CD14-positive monocyte (primary cell): ENCODE measurements at regions not wholly inside any gene's neighbourhood (a gene's known extent, or its start where the extent isn't known, plus 50 kb on each side); places are given as distances from the start of the nearest gene placed in this dataset.
A peak's percentile ranks its signal among the peaks of the same experiment; 100 is the strongest.

ENCODE experiments used
- DNase-seq, 3 donors: peaks; one replicate each; pipeline ENCODE4 v3.0.0-alpha.2; 2011 to 2022
- H2AFZ ChIP-seq: 2 replicates; pipeline ENCODE4 v1.6.0; 2012; ENCODE audit warnings: mild to moderate bottlenecking, low read depth, low read length, inconsistent platforms; ENCODE audit not compliant: insufficient read depth, poor library complexity, severe bottlenecking
- H3K27ac ChIP-seq, 2 donors: 1 replicate in 1 of 2; 2 replicates in 1 of 2; pipeline ENCODE4 v1.5.1; 2012 to 2013; ENCODE audit warnings: low read length in 2 of 2, control low read depth in 1 of 2, inconsistent platforms in 1 of 2, low read depth in 1 of 2, mild to moderate bottlenecking in 1 of 2
- H3K27me3 ChIP-seq, 2 donors: one replicate each; pipeline versions ENCODE4 v1.6.0 to v1.6.1; 2011 to 2013; ENCODE audit warnings: low read length in 2 of 2; ENCODE audit not compliant: control insufficient read depth in 2 of 2, insufficient read depth in 2 of 2
- H3K36me3 ChIP-seq, 2 donors: replicated peaks in 1 of 2; 1 replicate in 1 of 2; 2 replicates in 1 of 2; pipeline versions ENCODE4 v1.5.1 to v1.6.1; 2012 to 2013; ENCODE audit warnings: low read length in 2 of 2, control low read depth in 1 of 2, inconsistent platforms in 1 of 2, mild to moderate bottlenecking in 1 of 2; ENCODE audit not compliant: insufficient read depth in 2 of 2, control insufficient read depth in 1 of 2
- H3K4me1 ChIP-seq, 2 donors: 1 replicate in 1 of 2; 2 replicates in 1 of 2; pipeline versions ENCODE4 v1.5.1 to v1.6.1; 2012 to 2013; ENCODE audit warnings: low read length in 2 of 2, control low read depth in 1 of 2, inconsistent platforms in 1 of 2, mild to moderate bottlenecking in 1 of 2, moderate library complexity in 1 of 2; ENCODE audit not compliant: insufficient read depth in 2 of 2, control insufficient read depth in 1 of 2
- H3K4me2 ChIP-seq: replicated peaks from 2 replicates; pipeline ENCODE3; 2012; ENCODE audit warnings: low read length, moderate library complexity, mild to moderate bottlenecking; ENCODE audit not compliant: poor library complexity, severe bottlenecking; ENCODE audit errors: extremely low read depth
- H3K4me3 ChIP-seq, 3 experiments: fragments of 200-600 bp in 1 of 3; sonication (generic) in 1 of 3; replicated peaks in 1 of 3; 1 replicate in 2 of 3; 2 replicates in 1 of 3; pipeline ENCODE4 v1.5.1; 2011 to 2013; ENCODE audit warnings: low read length in 3 of 3, mild to moderate bottlenecking in 3 of 3, control low read depth in 2 of 3, low read depth in 2 of 3, inconsistent platforms in 1 of 3, moderate library complexity in 1 of 3
- H3K79me2 ChIP-seq: 2 replicates; pipeline ENCODE4 v1.6.0; 2012; ENCODE audit warnings: mild to moderate bottlenecking, control low read depth, inconsistent platforms, low read length, moderate library complexity; ENCODE audit not compliant: insufficient read depth
- H3K9ac ChIP-seq: 2 replicates; pipeline ENCODE4 v1.6.0; 2017; ENCODE audit warnings: low read length, mild to moderate bottlenecking; ENCODE audit not compliant: insufficient read depth, poor library complexity, severe bottlenecking
- H3K9me3 ChIP-seq, 2 donors: replicated peaks in 1 of 2; 1 replicate in 1 of 2; 2 replicates in 1 of 2; pipeline versions ENCODE4 v1.5.1 to v1.6.1; 2012 to 2013; ENCODE audit warnings: low read length in 2 of 2, control low read depth in 1 of 2; ENCODE audit not compliant: control insufficient read depth in 1 of 2, insufficient read depth in 1 of 2
- H4K20me1 ChIP-seq: 2 replicates; pipeline ENCODE4 v1.6.0; 2012; ENCODE audit warnings: mild to moderate bottlenecking, low read length, control low read depth, moderate library complexity; ENCODE audit not compliant: insufficient read depth
- H3K27ac Mint-ChIP-seq, 7 donors: one replicate each; pipeline ENCODE4 v1.8.0; 2020; ENCODE audit warnings: mild to moderate bottlenecking in 7 of 7, mixed read lengths in 7 of 7, moderate library complexity in 6 of 7, inconsistent platforms in 2 of 7
- H3K27me3 Mint-ChIP-seq, 3 donors: one replicate each; pipeline ENCODE4 v1.8.0; 2021 to 2022; ENCODE audit warnings: low read depth in 3 of 3, mild to moderate bottlenecking in 3 of 3, mixed read lengths in 3 of 3, moderate library complexity in 3 of 3, inconsistent platforms in 1 of 3
- H3K36me3 Mint-ChIP-seq, 2 donors: one replicate each; pipeline ENCODE4 v1.8.0; 2020; ENCODE audit warnings: mixed read lengths in 2 of 2, inconsistent platforms in 1 of 2, mild to moderate bottlenecking in 1 of 2
- H3K4me1 Mint-ChIP-seq: one replicate; pipeline ENCODE4 v1.8.0; 2020; ENCODE audit warnings: mild to moderate bottlenecking, mixed read lengths
- H3K4me3 Mint-ChIP-seq, 2 donors: one replicate each; pipeline ENCODE4 v1.8.0; 2020; ENCODE audit warnings: mild to moderate bottlenecking in 2 of 2, mixed read lengths in 2 of 2, moderate library complexity in 1 of 2
- H3K9me3 Mint-ChIP-seq, 7 donors: one replicate each; pipeline ENCODE4 v1.8.0; 2020 to 2022; ENCODE audit warnings: mixed read lengths in 7 of 7, mild to moderate bottlenecking in 6 of 7, moderate library complexity in 6 of 7, inconsistent platforms in 2 of 7
- WGBS: methylation state at CpG from one replicate; pipeline ENCODE4 v1.1.5; 2013; ENCODE audit warnings: missing lambda C conversion rate; ENCODE audit not compliant: insufficient coverage; 5-methylcytosine and 5-hydroxymethylcytosine counted together
- intact Hi-C, 2 donors: fragments of 100-400 bp; cut with micrococcal nuclease; formaldehyde crosslinking; loops; one replicate each; pipeline versions ENCODE4 v1.15.0 to v1.15.1; 2023
- TF ChIP-seq, protein P1 (sequence below): fragments of 200-600 bp; IDR thresholded peaks from one replicate; pipeline ENCODE4 v1.8.0; 2022; ENCODE audit warnings: antibody characterized with exemption, mild to moderate bottlenecking

DNA sequence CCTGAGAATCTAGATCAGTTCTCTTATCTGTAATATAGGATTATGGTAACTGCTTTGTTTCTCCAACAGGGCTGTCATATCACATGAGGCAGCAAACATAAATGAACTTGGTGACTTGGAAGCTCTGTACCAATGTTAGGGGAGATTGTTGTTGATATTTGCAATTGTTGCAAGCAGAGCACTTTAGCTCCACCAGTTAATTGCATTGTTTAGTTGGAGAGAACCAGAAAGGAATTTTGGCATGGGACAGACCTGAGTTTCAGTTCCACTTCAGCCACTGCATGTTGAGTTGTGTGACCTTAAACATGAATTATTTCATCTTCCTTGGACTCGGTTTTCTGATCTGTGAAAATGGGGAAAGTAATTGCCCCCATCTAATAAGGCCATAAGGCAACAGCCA lies 142.3 kb upstream of the JUN start:
- no peaks in the 10 kb centered on the region for H3K9me3 ChIP-seq
- H2AFZ ChIP-seq = no peak overlapping the region
- H3K27ac Mint-ChIP-seq = no peak overlapping the region
- H3K36me3 ChIP-seq = no peaks in the 10 kb centered on the region
- no peaks in the 10 kb centered on the region for H4K20me1 ChIP-seq
- no peaks in the 10 kb centered on the region for H3K79me2 ChIP-seq
- H3K4me2 ChIP-seq = no peak overlapping the region
- H3K4me1 Mint-ChIP-seq = peaks cover 45% of the 10 kb centered on the region
- H3K27me3 Mint-ChIP-seq = peaks cover 0 to 7% (median 5%) of the 10 kb centered on the region in 3 donors
- H3K27ac ChIP-seq = no peak overlapping the region
- H3K9ac ChIP-seq = no peak overlapping the region
- intact Hi-C loops = no loop called here
- no peak overlapping the region for H3K4me3 Mint-ChIP-seq
- no peaks in the 10 kb centered on the region for H3K27me3 ChIP-seq
- H3K4me1 ChIP-seq = peaks cover 32 to 42% of the 10 kb centered on the region in 2 donors
- TF ChIP-seq, protein P1, sequence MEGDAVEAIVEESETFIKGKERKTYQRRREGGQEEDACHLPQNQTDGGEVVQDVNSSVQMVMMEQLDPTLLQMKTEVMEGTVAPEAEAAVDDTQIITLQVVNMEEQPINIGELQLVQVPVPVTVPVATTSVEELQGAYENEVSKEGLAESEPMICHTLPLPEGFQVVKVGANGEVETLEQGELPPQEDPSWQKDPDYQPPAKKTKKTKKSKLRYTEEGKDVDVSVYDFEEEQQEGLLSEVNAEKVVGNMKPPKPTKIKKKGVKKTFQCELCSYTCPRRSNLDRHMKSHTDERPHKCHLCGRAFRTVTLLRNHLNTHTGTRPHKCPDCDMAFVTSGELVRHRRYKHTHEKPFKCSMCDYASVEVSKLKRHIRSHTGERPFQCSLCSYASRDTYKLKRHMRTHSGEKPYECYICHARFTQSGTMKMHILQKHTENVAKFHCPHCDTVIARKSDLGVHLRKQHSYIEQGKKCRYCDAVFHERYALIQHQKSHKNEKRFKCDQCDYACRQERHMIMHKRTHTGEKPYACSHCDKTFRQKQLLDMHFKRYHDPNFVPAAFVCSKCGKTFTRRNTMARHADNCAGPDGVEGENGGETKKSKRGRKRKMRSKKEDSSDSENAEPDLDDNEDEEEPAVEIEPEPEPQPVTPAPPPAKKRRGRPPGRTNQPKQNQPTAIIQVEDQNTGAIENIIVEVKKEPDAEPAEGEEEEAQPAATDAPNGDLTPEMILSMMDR = no peak
- peaks cover 0 to 2% (median 0%) of the 10 kb centered on the region in 7 donors for H3K9me3 Mint-ChIP-seq
- 20% methylated on average over 1 of the region's 1 CpG for WGBS
- peaks cover 2% of the 10 kb centered on the region in 2 donors for H3K36me3 Mint-ChIP-seq
- DNase-seq = no peak
- H3K4me3 ChIP-seq = no peak overlapping the region

DNA sequence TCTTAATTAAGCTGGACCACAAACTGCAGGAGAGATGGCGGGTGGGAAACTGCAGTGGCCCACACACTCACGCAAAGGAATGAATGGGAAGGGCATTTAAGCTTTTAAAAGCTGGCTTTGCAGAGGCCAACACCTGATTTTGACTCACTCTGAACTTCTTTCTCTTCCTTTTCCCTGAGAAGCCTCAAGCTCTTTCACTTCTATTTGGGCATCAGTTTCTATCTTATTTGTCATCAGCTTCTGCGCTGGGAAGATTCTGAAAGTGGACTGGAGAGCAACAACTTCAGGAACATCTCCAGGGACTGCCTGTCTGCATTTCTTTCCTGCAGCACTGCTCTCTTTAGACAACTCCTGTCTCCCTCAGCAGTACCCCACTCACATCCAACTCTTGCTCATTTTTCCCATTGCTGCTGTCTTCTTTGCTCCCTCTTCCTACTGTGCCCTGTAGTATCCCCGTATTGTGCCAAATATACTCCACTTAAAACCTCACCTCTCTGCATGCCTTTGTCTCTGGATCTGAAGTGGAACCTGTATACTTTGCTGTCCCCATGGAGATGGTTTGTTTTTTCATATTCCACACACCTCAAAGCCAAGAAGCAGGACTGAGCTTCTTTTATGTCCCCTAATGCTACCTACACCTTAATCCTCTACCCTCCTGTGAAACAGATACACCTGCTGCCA lies 143.3 kb upstream of the JUN start:
- Mint-ChIP-seq H3K4me3 (no peak overlapping the region), H3K27me3 (peaks cover 0 to 7% (median 5%) of the 10 kb centered on the region in 3 donors), H3K27ac (peak overlapping the region in 2 of 7 donors; percentile 12 to 21), H3K36me3 (peaks cover under 1 to 2% of the 10 kb centered on the region in 2 donors), H3K4me1 (peaks cover 42% of the 10 kb centered on the region), H3K9me3 (peaks cover 0 to 2% (median 0%) of the 10 kb centered on the region in 7 donors)
- Histone ChIP-seq H3K4me3 (no peak overlapping the region), H3K27ac (no peak overlapping the region), H3K79me2 (no peaks in the 10 kb centered on the region), H3K9ac (no peak overlapping the region), H3K9me3 (no peaks in the 10 kb centered on the region), H3K27me3 (no peaks in the 10 kb centered on the region), H3K36me3 (no peaks in the 10 kb centered on the region), H4K20me1 (no peaks in the 10 kb centered on the region), H2AFZ (no peak overlapping the region), H3K4me2 (no peak overlapping the region), H3K4me1 (peaks cover 26 to 40% of the 10 kb centered on the region in 2 donors)
- TF ChIP-seq, protein P1 = no peak
- intact Hi-C loops = no loop called here
- DNase-seq = peak in 1 of 3 donors; percentile 21
- 50% methylated on average over 2 of the region's 4 CpGs for WGBS
